Chondrocyte (in vitro differentiated cells): ENCODE measurements at regions not wholly inside any gene's neighbourhood (a gene's known extent, or its start where the extent isn't known, plus 50 kb on each side); places are given as distances from the start of the nearest gene placed in this dataset.

Experiments used
- DNase-seq: peaks from one replicate; pipeline ENCODE4 v3.0.0; 2021; ENCODE audit warnings: mixed read lengths, low spot score
- H3K27ac Mint-ChIP-seq: one replicate; pipeline ENCODE4 v1.8.0; 2021; ENCODE audit warnings: mild to moderate bottlenecking, moderate library complexity, mixed read lengths; ENCODE audit not compliant: unreplicated experiment
- H3K27me3 Mint-ChIP-seq: 2 replicates; pipeline ENCODE4 v1.8.0; 2021; ENCODE audit warnings: low read depth, mixed read lengths
- H3K36me3 Mint-ChIP-seq: 2 replicates; pipeline ENCODE4 v1.8.0; 2021; ENCODE audit warnings: low read depth, mixed read lengths
- H3K4me1 Mint-ChIP-seq: 2 replicates; pipeline ENCODE4 v1.8.0; 2021; ENCODE audit warnings: low read depth, mild to moderate bottlenecking, mixed read lengths
- H3K4me3 Mint-ChIP-seq: one replicate; pipeline ENCODE4 v1.8.0; 2021; ENCODE audit warnings: mild to moderate bottlenecking, moderate library complexity, mixed read lengths; ENCODE audit not compliant: unreplicated experiment
- H3K9me3 Mint-ChIP-seq: 2 replicates; pipeline ENCODE4 v1.8.0; 2021; ENCODE audit warnings: low read depth, mixed read lengths
- TF ChIP-seq, protein P1 (sequence below): fragments of 200-600 bp; sonication (generic); IDR thresholded peaks from 2 replicates; pipeline ENCODE4 v1.5.0; 2021; ENCODE audit warnings: antibody characterized with exemption, mild to moderate bottlenecking, moderate library complexity

DNA sequence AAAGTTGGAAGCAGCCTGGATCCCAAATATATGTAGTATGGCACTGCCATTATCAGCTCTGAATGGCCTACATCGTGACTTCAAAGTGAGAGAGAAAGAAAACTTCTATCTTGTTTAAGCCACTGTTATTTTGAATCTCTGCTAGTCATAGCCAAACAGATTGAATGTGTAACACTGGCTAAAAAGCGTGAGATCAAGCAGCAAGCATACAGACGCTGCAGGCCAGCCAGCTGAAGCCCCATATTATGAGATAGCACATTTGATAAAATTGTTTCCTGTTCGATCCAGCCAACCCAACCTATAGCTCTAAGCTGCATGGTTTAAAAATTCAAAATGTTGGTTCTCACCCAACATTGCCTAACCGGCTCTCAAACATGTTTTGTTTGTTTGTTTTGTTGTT, 95.0 kb downstream of the DUSP6 start:
- no peak for DNase-seq
- TF ChIP-seq, protein P1, sequence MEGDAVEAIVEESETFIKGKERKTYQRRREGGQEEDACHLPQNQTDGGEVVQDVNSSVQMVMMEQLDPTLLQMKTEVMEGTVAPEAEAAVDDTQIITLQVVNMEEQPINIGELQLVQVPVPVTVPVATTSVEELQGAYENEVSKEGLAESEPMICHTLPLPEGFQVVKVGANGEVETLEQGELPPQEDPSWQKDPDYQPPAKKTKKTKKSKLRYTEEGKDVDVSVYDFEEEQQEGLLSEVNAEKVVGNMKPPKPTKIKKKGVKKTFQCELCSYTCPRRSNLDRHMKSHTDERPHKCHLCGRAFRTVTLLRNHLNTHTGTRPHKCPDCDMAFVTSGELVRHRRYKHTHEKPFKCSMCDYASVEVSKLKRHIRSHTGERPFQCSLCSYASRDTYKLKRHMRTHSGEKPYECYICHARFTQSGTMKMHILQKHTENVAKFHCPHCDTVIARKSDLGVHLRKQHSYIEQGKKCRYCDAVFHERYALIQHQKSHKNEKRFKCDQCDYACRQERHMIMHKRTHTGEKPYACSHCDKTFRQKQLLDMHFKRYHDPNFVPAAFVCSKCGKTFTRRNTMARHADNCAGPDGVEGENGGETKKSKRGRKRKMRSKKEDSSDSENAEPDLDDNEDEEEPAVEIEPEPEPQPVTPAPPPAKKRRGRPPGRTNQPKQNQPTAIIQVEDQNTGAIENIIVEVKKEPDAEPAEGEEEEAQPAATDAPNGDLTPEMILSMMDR: no peak
- H3K9me3 Mint-ChIP-seq: peaks cover 10% of the 10 kb centered on the region
- no peak overlapping the region for H3K4me3 Mint-ChIP-seq
- H3K27ac Mint-ChIP-seq: no peak overlapping the region
- no peaks in the 10 kb centered on the region for H3K36me3 Mint-ChIP-seq
- no peaks in the 10 kb centered on the region for H3K27me3 Mint-ChIP-seq
- H3K4me1 Mint-ChIP-seq: peaks cover 11% of the 10 kb centered on the region

DNA sequence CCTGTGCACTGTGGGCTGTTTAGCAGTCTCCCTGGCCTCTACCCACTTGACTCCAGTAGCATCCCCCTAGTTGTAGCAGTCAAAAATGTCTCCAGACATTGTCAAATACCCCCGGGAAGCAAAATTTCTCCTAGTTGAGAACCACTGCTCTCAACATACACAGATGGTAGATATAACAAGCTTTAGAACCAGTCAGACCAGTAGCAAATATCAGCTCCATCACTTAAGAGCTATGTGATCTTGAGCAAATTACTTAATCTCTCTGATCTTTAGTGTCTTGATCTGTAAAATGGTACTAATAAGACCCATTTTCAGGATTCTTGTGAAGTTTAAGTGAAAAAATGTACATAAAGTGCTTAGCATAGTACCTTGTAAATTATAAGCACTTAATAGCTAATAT, 96.2 kb downstream of the DUSP6 start:
- TF ChIP-seq, protein P1: no peak
- H3K36me3 Mint-ChIP-seq: no peaks in the 10 kb centered on the region
- H3K4me3 Mint-ChIP-seq: no peak overlapping the region
- no peaks in the 10 kb centered on the region for H3K27me3 Mint-ChIP-seq
- H3K4me1 Mint-ChIP-seq: peaks cover 22% of the 10 kb centered on the region
- no peak for DNase-seq
- no peak overlapping the region for H3K27ac Mint-ChIP-seq
- H3K9me3 Mint-ChIP-seq: peaks cover 10% of the 10 kb centered on the region

DNA sequence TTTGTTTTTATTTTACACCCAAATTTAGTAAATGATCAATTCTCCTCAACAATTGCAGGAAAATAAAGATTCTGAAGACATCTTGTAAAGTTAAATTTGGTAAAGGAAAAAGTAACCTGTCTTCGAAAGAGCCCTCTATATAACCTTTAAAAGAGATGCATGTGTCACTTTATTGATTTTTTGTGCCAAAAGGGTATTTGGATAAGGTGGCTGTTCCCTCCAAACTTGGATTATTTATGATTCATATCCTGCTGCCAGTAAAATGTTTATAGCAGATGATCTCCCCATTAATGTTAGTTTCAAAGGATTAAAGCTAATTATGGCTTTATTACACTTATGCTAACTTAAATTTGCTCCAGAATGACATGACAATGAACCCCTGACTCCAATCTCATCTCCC, 98.8 kb downstream of the DUSP6 start:
- H3K4me3 Mint-ChIP-seq: no peak overlapping the region
- no peaks in the 10 kb centered on the region for H3K27me3 Mint-ChIP-seq
- TF ChIP-seq, protein P1: no peak
- no peaks in the 10 kb centered on the region for H3K36me3 Mint-ChIP-seq
- H3K27ac Mint-ChIP-seq: no peak overlapping the region
- DNase-seq: no peak
- peaks cover 9% of the 10 kb centered on the region for H3K9me3 Mint-ChIP-seq
- H3K4me1 Mint-ChIP-seq: peaks cover 22% of the 10 kb centered on the region

DNA sequence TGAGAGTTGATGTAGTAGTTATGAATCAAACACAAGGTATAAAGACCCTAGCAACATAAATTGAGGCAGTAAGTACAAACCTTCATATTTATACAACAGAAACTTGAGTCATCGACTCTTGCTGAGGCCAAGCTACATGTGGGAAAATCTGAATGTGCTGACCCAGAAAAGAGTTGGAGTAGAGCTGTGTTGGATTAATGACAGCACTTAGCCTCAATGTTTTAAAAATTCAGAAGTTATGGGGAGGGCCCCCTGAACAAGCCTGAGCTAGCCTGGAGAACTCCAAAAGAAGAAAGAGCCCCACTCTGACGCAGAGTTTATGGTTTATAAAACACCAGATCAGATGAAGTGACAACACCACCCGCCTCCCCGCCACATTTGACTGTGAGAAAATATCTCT, 100.0 kb downstream of the DUSP6 start:
- H3K4me1 Mint-ChIP-seq: peaks cover 22% of the 10 kb centered on the region
- H3K4me3 Mint-ChIP-seq: no peak overlapping the region
- no peak for DNase-seq
- TF ChIP-seq, protein P1: no peak
- H3K9me3 Mint-ChIP-seq: peaks cover 4% of the 10 kb centered on the region
- H3K27ac Mint-ChIP-seq: no peak overlapping the region
- no peaks in the 10 kb centered on the region for H3K27me3 Mint-ChIP-seq
- no peaks in the 10 kb centered on the region for H3K36me3 Mint-ChIP-seq

DNA sequence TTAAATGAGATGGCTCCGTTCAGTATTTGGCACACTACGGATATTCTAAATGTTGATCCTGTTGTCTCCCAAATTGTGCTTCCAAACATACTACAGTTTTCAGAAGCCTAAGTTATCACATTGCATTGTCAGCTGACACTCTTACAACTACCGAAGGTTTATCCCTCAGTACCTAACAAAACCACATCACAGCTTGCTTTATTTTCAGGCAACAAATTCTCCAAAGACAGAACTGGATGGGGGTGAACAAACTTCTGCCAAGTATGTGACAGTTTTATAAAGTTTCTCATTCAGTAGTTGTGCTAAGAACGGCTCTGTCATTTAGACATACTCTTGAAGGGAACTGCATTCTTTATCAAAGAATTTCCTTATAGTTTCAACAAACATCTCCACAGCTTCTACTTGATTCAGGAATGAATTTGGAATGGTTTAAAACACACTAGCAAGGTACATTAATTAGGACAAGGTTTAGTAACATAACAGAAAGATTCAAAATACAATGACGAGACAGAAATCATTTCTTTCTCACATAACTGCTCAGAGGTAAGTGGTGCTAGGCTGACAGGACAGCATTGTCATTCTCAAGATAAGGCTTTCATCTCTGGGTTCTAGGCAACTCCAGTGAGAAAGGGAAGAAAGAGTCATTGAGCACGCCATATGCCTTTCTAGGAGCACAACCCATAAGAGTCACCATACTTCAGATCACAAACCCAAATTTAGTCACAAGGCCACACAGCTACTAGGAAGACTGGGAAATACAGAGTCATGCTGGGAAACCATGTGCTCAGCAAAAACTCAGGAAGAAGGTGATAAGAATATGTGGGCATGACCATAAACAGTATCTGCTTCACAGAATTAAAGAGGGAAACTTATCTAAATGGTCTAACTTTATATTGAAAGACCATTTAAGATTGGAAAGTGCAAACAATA, 100.7 kb downstream of the DUSP6 start:
- no peak for DNase-seq
- Mint-ChIP-seq H3K27me3 (no peaks in the 10 kb centered on the region), H3K36me3 (no peaks in the 10 kb centered on the region), H3K4me3 (no peak overlapping the region), H3K27ac (peak overlapping the region; percentile 42), H3K4me1 (peaks cover 22% of the 10 kb centered on the region), H3K9me3 (peaks cover 4% of the 10 kb centered on the region)
- TF ChIP-seq, protein P1: no peak
